ENCODE measurements at regions not wholly inside any gene's neighbourhood (a gene's known extent, or its start where the extent isn't known, plus 50 kb on each side); places are given as distances from the start of the nearest gene placed in this dataset.

DNA sequence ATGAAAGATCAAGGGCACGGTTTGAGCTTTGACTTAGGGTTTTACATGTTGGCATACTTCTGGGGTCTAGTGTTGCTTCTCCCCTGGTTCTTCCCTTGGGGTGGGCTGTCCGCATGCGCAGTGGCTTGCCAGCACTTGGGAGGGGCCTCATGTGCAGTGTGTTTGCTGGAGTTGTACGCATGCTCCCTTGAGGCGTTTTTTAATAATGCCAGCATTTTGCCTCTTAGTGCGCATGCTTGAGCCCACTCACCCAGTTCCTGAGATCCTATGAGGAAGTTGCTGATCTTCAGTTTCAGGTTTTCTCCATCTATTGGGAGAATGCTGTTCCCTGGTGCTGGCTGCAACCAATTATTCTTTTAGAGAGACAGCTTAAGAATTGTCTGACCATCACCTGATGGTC lies 113.4 kb upstream of the GPR141 start:
- TF ChIP-seq, protein P1, sequence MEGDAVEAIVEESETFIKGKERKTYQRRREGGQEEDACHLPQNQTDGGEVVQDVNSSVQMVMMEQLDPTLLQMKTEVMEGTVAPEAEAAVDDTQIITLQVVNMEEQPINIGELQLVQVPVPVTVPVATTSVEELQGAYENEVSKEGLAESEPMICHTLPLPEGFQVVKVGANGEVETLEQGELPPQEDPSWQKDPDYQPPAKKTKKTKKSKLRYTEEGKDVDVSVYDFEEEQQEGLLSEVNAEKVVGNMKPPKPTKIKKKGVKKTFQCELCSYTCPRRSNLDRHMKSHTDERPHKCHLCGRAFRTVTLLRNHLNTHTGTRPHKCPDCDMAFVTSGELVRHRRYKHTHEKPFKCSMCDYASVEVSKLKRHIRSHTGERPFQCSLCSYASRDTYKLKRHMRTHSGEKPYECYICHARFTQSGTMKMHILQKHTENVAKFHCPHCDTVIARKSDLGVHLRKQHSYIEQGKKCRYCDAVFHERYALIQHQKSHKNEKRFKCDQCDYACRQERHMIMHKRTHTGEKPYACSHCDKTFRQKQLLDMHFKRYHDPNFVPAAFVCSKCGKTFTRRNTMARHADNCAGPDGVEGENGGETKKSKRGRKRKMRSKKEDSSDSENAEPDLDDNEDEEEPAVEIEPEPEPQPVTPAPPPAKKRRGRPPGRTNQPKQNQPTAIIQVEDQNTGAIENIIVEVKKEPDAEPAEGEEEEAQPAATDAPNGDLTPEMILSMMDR (IDR thresholded peaks at IDR 0.05) = no peak

DNA sequence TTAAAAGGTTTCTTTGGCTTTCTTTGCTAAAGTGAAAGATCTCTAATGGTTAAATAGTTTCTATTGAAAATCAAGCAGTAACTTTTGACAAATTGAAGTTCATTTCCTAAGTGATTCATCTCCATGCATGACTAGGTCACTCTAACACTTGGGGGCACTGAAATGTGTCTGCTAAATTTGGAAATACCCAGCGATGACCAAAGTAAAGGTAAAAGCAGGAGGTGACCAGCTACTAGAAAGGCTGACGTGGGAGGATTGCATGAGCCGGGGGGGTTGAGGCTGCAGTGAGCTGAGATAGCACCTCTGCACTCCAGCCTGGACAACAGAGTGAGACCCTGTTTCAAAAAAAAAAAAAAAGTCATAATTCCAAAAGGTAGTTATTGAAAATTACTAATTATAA lies 111.8 kb upstream of the GPR141 start:
- TF ChIP-seq, protein P1 (IDR thresholded peaks at IDR 0.05) = no peak

DNA sequence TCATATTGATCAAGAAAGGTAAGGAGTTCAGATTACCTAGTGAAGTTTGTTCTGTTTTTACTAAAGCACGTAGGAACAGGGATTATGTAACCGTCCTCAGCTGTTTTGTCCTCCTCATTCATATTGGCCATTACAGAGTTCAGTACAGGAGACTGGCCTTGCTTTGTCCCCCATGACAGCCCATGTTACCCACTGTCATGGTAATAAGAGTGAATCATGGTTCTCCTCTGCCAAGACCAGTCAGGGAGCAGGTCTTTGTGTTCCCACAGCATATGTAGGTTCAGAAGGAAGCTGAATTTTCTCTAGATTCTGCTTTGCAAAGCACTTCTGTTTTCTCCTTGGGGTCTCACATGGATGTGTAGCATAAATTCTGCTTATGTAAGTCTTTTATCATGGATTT lies 106.2 kb upstream of the GPR141 start:
- TF ChIP-seq, protein P1 (IDR thresholded peaks at IDR 0.05) = no peak

DNA sequence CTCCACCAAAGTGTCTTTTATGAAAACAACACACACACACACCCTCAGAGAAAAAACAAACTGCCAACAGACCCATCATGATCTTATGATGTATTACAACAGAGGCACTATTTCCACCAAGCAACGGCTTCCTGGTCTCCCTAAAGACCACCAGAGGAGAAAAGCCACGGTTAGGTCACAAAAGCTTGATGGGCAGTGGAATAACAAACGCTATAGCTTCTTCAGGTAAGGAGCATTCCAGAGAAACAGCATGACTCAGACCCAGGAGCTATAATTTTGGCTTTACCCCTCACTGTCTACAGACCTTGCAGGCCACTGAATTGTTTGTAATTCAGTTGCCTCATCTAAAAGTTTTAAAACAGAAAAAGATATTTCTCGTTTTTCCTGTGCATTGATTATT lies 105.7 kb upstream of the GPR141 start:
- TF ChIP-seq, protein P1 (IDR thresholded peaks at IDR 0.05) = no peak

DNA sequence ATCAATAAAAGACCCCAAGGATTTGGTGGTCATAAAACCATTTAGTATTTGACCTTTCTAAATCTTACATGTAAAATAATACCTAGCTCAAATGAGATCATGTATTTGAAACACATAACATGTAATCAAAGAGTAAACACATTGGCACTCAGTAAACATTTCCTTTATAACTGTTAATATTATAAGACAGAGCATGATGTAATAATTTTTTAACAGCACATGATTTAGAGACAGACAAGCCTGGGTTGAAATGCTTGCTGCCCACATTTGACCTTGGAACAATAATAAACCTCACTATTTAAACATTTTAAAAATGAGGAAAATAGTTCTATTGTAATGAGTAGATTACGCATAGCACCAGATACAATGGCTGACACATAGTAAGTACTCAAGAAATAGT lies 105.2 kb upstream of the GPR141 start:
- TF ChIP-seq, protein P1 (IDR thresholded peaks at IDR 0.05) = no peak

DNA sequence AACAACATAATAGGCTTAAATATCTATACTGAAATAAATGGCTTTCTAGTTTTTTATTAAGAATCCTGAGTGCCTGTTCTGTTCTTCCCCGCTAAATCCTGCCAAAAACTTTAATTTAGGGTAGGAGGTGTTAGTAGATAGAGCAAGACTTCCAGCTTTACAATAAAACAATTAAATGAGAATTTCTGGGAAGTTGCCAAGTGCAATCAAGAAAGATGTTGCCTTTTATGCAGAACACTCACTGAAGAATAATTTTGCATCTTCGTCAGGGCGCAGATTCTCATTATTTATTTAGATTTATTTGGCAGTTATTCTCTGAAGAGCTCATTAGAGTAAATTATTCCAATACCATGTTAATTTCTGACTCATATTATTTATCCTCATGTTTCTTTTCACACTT lies 103.2 kb upstream of the GPR141 start:
- TF ChIP-seq, protein P1 (IDR thresholded peaks at IDR 0.05) = no peak

DNA sequence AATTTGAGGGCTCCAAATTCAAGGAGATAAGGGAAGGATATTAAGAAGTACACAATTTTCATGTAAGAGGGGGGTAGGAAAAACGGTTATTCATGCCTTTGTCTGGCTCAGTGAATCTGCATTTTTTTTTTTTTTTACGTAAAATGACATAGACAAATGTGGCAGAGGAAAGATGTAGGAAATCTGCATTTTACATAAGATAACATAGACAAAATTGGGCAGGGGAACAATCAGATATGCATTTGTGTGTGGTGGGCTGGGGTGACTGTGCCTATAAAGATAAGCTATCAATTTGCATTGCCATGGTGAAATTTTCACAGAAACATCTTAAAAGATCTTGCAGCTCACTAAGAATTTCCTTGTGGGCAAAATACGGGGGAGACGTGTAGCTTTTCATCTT lies 92.7 kb upstream of the GPR141 start:
- TF ChIP-seq, protein P1 (IDR thresholded peaks at IDR 0.05) = no peak

DNA sequence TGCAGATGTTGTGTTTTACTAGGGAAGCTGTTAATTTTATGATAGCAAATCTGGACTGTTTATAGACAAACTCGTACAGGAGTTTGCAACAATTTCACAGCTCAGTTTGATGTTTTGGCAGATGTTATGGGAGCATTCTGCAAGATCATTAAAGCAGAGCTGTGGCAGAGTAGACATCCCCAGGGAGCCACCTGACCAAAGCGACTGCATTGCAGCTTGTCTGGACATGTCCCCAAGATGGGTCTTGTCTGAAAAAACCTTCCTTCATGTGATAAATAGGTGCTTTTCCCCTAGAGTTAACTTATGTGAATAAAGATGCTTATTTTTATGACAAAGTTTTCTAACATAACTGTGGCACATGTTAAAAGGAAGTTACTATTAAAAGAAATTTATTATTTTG lies 91.2 kb upstream of the GPR141 start:
- TF ChIP-seq, protein P1 (IDR thresholded peaks at IDR 0.05) = no peak
